Activated CD4-positive, alpha-beta T cell treated with anti-CD3 and anti-CD28 coated beads, Interleukin-2, amount 10 ng/mL, durations not matched to agents 24 days and 14 days (primary cell): ENCODE measurements at regions not wholly inside any gene's neighbourhood (a gene's known extent, or its start where the extent isn't known, plus 50 kb on each side); places are given as distances from the start of the nearest gene placed in this dataset.
"Not testable (repeated sequence)": the region's sequence is repeated elsewhere in the genome, so short reads cannot be mapped to it uniquely, and the experiment has no call there.

Source experiments
- DNase-seq: peaks from one replicate; pipeline ENCODE4 v3.0.0; 2022
- H3K27ac Mint-ChIP-seq: one replicate; pipeline ENCODE4 v1.8.0; 2022; ENCODE audit warnings: mild to moderate bottlenecking, mixed read lengths
- H3K27me3 Mint-ChIP-seq: one replicate; pipeline ENCODE4 v1.8.0; 2022; ENCODE audit warnings: mixed read lengths
- H3K36me3 Mint-ChIP-seq: one replicate; pipeline ENCODE4 v1.8.0; 2022; ENCODE audit warnings: low read depth, mild to moderate bottlenecking, mixed read lengths
- H3K4me1 Mint-ChIP-seq: one replicate; pipeline ENCODE4 v1.8.0; 2021; ENCODE audit warnings: mixed read lengths
- H3K4me3 Mint-ChIP-seq: one replicate; pipeline ENCODE4 v1.8.0; 2022; ENCODE audit warnings: mild to moderate bottlenecking, moderate library complexity, mixed read lengths
- H3K9me3 Mint-ChIP-seq: one replicate; pipeline ENCODE4 v1.8.0; 2021; ENCODE audit warnings: mixed read lengths
- intact Hi-C: fragments of 100-400 bp; cut with micrococcal nuclease; formaldehyde crosslinking; loops from one replicate; pipeline ENCODE4 v1.15.1; 2023

DNA sequence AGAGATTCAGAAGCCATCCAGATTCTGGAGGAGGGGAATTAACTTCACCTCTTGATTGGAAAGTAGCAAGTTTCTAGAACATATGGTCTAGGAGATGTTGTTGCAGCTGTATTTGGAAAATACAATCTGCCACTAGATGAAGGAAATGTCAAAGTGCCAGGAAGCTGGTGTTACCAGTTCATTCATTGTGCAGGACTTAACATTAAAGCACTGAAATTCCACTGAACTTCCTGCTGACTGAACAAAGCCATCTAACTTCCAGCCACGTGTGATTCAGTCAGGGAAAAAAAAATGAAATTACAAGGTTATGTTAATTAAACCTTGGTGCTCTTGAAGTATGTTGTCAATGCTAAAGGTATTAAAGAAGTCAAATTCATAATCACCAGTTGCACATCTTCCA lies 321.5 kb upstream of the SASH1 start:
- no peaks in the 10 kb centered on the region for H3K36me3 Mint-ChIP-seq
- H3K4me1 Mint-ChIP-seq: no peaks in the 10 kb centered on the region
- H3K27me3 Mint-ChIP-seq: no peaks in the 10 kb centered on the region
- DNase-seq: no peak
- no peak overlapping the region for H3K27ac Mint-ChIP-seq
- intact Hi-C loops: no loop called here
- peaks cover 3% of the 10 kb centered on the region for H3K9me3 Mint-ChIP-seq
- no peak overlapping the region for H3K4me3 Mint-ChIP-seq

DNA sequence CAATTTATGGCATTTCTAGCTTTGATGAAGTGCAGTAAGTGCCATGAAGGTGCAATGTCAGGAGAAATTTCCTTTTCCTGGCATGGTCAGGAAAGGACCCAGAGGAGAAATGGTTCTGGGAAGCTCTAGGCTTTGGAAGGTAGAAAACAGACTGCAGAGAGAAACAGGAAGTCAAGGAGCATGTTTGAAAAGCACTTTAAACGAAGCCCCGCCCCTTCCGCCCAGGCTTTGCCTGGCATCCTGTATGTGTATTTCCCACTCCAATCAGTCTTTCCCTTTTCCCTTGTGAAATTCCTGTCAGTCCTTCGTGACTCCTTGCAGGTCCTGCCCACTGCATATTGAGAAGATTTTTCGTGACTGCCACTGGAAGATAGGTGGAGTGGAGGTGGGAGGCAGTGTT lies 320.9 kb upstream of the SASH1 start:
- no peaks in the 10 kb centered on the region for H3K4me1 Mint-ChIP-seq
- H3K36me3 Mint-ChIP-seq: no peaks in the 10 kb centered on the region
- H3K9me3 Mint-ChIP-seq: peaks cover 3% of the 10 kb centered on the region
- no peaks in the 10 kb centered on the region for H3K27me3 Mint-ChIP-seq
- no peak overlapping the region for H3K27ac Mint-ChIP-seq
- DNase-seq: no peak
- H3K4me3 Mint-ChIP-seq: no peak overlapping the region
- intact Hi-C loops: no loop called here

DNA sequence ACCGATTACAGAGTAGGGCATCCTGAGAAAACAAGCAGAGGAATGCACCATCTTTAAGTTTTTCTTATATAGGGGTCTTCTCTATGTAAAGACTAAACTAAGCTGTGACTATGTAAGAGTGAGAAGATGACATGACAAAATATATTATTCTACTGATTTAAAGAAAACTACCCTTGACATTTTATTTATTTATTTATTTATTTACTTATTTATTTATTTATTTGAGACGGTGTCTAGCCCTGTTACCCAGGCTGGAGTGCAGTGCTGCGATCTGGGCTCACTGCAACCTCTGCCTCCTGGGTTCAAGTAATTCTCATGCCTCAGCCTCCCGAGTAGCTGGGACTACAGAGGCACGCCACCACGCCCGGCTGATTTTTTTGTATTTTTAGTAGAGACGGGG lies 320.4 kb upstream of the SASH1 start:
- H3K4me1 Mint-ChIP-seq, H3K27ac Mint-ChIP-seq: not testable (repeated sequence)

DNA sequence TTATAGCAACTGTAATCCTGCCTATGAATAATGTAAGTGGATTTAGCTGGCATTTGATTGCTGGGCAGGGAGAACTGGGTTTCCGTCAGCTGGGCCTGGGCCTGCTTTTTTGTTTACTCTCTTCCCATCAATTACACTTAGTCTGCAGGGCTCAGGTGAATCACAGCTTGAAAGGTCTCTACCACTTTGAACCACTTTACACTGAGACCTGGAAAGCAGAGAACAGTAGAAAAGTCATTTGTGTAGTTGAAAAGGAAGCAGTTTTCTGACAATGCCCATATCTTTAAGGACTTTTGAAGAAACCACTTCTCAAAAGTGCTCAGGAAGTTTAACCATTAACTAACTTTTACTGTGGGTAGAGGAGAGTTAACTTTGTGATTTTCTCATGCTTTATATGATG lies 315.4 kb upstream of the SASH1 start:
- Mint-ChIP-seq H3K9me3 (no peaks in the 10 kb centered on the region), H3K4me3 (no peak overlapping the region), H3K36me3 (no peaks in the 10 kb centered on the region), H3K27ac (no peak overlapping the region), H3K27me3 (no peaks in the 10 kb centered on the region), H3K4me1 (no peaks in the 10 kb centered on the region)
- DNase-seq: no peak
- intact Hi-C loops: no loop called here

More for the DNA sequence above, 320.4 kb upstream of the SASH1 start:
- intact Hi-C loops, DNase-seq, H3K9me3 Mint-ChIP-seq, H3K36me3 Mint-ChIP-seq, H3K4me3 Mint-ChIP-seq, H3K27me3 Mint-ChIP-seq: not testable (repeated sequence)

DNA sequence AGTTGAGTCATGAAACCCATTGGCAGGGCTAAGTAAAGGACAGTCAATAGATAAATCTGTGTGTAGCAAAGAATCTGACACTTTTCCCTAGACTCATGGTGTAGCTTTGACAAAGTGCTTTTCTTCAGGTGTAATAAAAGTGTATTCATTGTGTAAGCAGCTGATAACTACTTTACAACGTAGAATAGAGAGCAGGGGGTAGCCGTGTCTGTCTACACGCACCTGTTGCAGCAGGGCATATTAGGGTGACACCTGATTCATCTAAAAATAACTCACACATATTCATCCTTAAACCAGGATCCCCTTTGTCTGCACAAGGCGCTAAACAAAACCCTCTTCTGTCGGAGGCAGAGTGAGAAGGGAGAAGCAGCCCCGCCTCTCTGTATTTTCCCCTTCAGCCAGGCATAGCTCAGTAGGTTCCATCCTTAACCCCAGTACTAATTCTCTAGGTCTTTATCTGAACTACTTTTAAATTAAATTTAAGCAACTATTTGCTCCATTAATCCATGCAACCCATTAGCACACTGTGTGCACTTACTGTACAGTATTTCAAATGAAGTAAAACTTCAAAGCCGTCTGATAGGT lies 306.7 kb upstream of the SASH1 start:
- Mint-ChIP-seq H3K27ac (no peak overlapping the region), H3K9me3 (no peaks in the 10 kb centered on the region), H3K4me3 (no peak overlapping the region), H3K36me3 (no peaks in the 10 kb centered on the region), H3K27me3 (no peaks in the 10 kb centered on the region), H3K4me1 (no peaks in the 10 kb centered on the region)
- intact Hi-C loops: no loop called here
- no peak for DNase-seq

DNA sequence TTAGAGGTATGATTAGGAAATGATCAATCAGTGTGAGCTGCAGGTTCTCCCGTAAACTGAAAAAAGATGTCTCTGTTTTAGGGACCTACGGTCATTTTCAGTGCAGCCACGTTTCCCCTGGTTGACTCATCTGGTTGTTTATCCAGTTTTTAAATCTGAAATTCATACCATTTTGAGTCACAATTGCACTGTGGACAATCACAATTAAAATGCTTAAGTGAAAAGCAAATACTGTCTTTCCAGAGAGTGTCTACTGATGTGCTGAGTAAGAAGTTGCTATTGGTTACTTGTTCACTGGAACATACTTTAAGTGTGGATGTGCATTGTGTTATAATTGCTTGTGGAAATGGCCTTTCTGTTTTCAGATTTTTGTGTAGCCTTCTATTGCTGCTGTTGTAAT lies 305.1 kb upstream of the SASH1 start:
- intact Hi-C loops: no loop called here
- H3K27ac Mint-ChIP-seq: no peak overlapping the region
- H3K9me3 Mint-ChIP-seq: no peaks in the 10 kb centered on the region
- H3K4me3 Mint-ChIP-seq: no peak overlapping the region
- no peak for DNase-seq
- no peaks in the 10 kb centered on the region for H3K36me3 Mint-ChIP-seq
- no peaks in the 10 kb centered on the region for H3K27me3 Mint-ChIP-seq
- H3K4me1 Mint-ChIP-seq: no peaks in the 10 kb centered on the region

DNA sequence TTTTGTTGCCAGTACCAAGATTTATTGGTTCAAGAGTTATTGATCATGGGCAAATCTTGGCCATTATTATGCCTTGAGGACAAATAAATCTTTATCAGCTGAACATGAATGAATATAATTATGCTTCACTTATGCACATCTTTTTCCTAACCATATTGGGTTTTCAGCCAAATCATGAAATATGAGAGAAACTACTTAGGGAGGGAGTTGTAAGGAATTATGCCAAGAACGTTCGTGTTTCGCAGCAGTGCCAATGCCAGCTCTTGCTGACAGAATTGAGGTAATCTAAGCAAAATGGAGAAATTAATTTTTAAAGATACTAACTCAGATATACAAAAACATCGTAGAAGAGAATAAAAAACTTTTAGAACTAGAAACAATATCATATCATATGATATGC lies 301.1 kb upstream of the SASH1 start:
- intact Hi-C loops: no loop called here
- Mint-ChIP-seq H3K36me3 (no peaks in the 10 kb centered on the region), H3K4me3 (no peak overlapping the region), H3K4me1 (no peaks in the 10 kb centered on the region), H3K27ac (no peak overlapping the region), H3K9me3 (no peaks in the 10 kb centered on the region), H3K27me3 (no peaks in the 10 kb centered on the region)
- DNase-seq: no peak

DNA sequence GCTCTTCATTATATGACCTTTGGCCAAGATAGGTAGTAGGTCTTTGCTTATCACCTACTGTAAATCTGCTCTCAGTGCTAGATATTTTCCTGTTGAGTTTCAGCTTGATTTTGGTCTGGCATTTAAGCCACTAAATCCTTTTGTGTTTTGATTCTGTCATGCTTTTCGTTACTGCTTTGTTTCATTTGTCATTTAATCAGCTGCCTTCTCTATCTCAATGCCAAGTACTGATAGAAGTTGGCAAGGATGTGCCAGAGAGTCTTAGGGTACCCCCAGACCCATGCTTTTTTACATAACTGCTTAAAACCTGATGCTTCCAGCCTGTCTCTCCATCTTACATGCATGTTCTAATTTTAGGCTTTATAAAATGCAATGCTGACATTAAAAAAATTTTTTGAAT lies 300.1 kb upstream of the SASH1 start:
- H3K4me1 Mint-ChIP-seq: no peaks in the 10 kb centered on the region
- DNase-seq: no peak

DNA sequence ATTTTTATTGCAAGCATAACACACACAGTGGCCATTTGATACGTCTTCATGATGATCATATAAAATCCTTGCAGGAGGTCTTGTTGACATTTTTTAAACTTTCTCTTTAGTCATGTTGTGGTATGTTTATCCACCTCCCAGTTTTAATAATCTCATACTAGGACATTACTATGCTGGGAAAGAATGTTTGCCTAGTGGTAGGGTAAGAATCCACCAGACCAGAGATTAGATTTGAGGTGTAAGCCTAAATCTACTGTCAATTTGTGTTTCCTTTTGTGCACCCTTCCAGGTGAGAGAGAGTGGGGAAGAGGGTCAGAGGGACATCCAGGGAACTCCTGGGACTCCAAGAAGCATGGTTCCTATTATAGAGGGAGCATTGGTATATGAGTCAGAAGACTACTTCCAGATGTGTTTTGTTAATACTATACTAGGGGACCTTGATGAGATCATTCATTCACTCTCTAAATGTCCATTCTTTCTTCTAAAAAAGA lies 298.3 kb upstream of the SASH1 start:
- Mint-ChIP-seq H3K4me1 (no peaks in the 10 kb centered on the region), H3K9me3 (no peaks in the 10 kb centered on the region), H3K27ac (no peak overlapping the region), H3K27me3 (no peaks in the 10 kb centered on the region), H3K36me3 (no peaks in the 10 kb centered on the region), H3K4me3 (no peak overlapping the region)
- no peak for DNase-seq
- intact Hi-C loops: no loop called here

More for the DNA sequence above, 300.1 kb upstream of the SASH1 start:
- intact Hi-C loops: no loop called here
- no peak overlapping the region for H3K27ac Mint-ChIP-seq
- H3K36me3 Mint-ChIP-seq: no peaks in the 10 kb centered on the region
- no peaks in the 10 kb centered on the region for H3K9me3 Mint-ChIP-seq
- no peaks in the 10 kb centered on the region for H3K27me3 Mint-ChIP-seq
- H3K4me3 Mint-ChIP-seq: no peak overlapping the region

DNA sequence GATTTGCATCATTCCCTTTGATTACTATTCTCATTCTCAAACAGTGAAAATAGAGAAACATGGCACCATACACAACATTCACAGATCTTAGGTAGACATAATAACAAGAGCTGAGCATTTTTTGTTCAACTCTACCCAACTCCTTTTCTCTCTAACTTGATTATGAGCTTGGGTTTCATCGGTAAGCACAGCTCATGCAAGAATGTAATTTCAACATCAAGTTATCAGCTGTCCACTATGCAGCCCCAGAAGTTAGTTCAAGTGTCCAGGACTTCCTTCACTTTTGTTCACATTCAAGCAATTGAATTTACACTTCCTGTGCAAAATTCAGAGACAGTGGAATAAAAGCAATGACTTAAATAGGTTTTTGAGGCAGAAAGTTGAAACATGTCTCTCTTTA lies 297.7 kb upstream of the SASH1 start:
- H3K27me3 Mint-ChIP-seq: no peaks in the 10 kb centered on the region
- no peaks in the 10 kb centered on the region for H3K9me3 Mint-ChIP-seq
- no peak overlapping the region for H3K27ac Mint-ChIP-seq
- no peak overlapping the region for H3K4me3 Mint-ChIP-seq
- H3K4me1 Mint-ChIP-seq: no peaks in the 10 kb centered on the region
- H3K36me3 Mint-ChIP-seq: no peaks in the 10 kb centered on the region
- DNase-seq: no peak
- intact Hi-C loops: no loop called here

DNA sequence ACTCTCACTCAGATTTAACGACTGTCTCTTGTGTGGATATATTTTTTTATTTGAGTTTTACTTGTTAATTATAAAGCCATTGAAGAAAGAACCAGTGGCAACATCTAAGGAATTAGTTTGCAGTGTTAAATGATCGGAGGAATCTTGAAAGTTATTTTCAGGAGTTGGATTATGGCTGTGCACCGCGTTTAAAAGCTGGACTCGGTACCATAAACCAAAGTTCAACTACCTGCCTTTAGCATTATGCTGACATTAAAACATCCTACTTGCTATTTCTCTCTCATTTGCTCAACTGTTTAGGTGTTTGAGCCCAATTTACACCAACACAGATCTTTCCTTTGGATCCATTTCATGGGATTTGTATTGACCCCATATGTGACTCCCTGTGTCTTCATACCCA lies 289.4 kb upstream of the SASH1 start:
- Mint-ChIP-seq H3K27me3 (no peaks in the 10 kb centered on the region), H3K9me3 (peaks cover 2% of the 10 kb centered on the region), H3K36me3 (no peaks in the 10 kb centered on the region), H3K4me1 (no peaks in the 10 kb centered on the region), H3K4me3 (no peak overlapping the region), H3K27ac (no peak overlapping the region)
- intact Hi-C loops: no loop called here
- no peak for DNase-seq

DNA sequence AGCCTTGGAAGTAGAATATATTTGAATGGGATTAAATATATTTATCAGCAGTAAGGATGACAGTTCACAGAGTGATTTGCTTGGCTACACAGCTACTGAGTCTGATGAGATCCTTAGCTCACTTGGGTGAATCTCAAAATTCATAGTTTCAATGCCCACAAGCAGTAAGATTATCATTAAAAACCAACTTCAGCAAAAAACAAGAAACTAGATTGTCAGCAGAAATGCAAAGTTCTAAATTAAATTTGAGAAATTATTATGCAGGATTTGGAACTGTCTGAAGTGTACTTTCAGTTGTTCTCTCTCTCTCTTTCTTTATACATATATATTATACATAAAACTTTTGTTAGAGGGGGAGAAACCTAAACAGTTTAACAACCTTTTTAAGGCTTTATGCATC lies 288.8 kb upstream of the SASH1 start:
- H3K4me1 Mint-ChIP-seq: no peaks in the 10 kb centered on the region
- no peaks in the 10 kb centered on the region for H3K36me3 Mint-ChIP-seq
- H3K27ac Mint-ChIP-seq: no peak overlapping the region
- peaks cover 2% of the 10 kb centered on the region for H3K9me3 Mint-ChIP-seq
- H3K4me3 Mint-ChIP-seq: no peak overlapping the region
- intact Hi-C loops: no loop called here
- no peak for DNase-seq
- no peaks in the 10 kb centered on the region for H3K27me3 Mint-ChIP-seq

DNA sequence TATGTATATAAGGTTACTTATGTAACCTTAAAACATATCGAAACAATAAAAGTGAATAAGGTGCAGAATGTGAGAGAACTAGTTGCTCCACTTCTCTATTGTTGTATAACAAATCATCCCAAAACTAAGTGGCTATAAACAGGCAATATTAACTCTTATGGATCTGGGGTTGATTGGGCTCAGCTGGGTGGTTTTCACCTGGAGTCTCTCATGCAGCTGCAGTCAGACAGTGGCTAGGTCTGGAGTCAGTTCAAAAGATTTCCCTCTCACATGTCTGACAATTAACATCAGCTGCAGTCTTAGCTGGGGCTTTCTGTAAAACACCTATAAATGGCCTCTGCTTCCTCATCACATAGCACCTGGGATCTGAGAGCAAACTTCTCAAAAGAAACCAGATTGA lies 288.4 kb upstream of the SASH1 start:
- Mint-ChIP-seq H3K27ac (no peak overlapping the region), H3K9me3 (peaks cover 7% of the 10 kb centered on the region), H3K36me3 (no peaks in the 10 kb centered on the region), H3K4me1 (no peaks in the 10 kb centered on the region), H3K27me3 (no peaks in the 10 kb centered on the region), H3K4me3 (no peak overlapping the region)
- intact Hi-C loops: no loop called here
- no peak for DNase-seq

DNA sequence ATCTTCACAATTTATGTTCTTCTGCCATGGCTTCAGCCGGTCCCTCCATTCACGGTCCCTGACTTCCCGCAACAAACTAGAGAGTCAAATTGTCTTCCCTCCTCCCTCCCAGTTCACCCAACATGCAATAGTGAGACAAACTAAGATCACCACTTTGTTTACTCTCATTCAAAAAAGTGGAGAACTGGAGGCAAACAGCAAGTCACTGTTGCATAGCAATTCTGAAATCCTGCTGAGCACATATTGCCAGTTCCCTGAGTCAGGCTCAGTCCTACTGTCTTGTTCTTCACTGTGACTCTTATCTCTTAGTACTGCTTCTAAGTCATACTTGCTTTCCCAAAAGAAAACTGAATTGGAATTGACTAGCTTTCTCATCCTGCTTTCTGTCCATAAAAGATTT lies 287.2 kb upstream of the SASH1 start:
- Mint-ChIP-seq H3K27ac (no peak overlapping the region), H3K4me3 (no peak overlapping the region), H3K27me3 (no peaks in the 10 kb centered on the region), H3K36me3 (no peaks in the 10 kb centered on the region), H3K9me3 (peaks cover 11% of the 10 kb centered on the region), H3K4me1 (no peaks in the 10 kb centered on the region)
- intact Hi-C loops: no loop called here
- DNase-seq: no peak

DNA sequence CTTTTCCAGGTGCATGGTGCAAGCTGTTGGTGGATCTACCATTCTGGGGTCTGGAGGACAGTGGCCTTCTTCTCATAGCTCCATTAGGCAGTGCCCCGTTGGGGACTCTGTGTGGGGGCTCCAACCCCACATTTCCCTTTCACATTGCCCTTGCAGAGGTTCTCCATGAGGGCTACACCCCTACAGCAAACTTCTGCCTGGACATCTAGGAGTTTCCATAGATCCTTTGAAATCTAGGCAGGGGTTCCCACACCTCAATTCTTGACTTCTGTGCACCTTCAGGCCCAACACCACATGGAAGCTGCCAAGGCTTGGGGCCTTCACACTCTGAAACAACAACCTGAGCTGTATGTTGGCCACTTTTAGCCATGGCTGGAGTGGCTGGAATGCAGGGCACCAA lies 282.8 kb upstream of the SASH1 start:
- intact Hi-C loops: no loop called here
- Mint-ChIP-seq H3K4me1 (no peaks in the 10 kb centered on the region), H3K9me3 (peaks cover 16% of the 10 kb centered on the region), H3K27me3 (no peaks in the 10 kb centered on the region), H3K4me3 (no peak overlapping the region), H3K36me3 (no peaks in the 10 kb centered on the region), H3K27ac (no peak overlapping the region)
- no peak for DNase-seq
